Lung (tissue), 11 donors: ENCODE measurements at regions not wholly inside any gene's neighbourhood (a gene's known extent, or its start where the extent isn't known, plus 50 kb on each side); places are given as distances from the start of the nearest gene placed in this dataset.

Experiments used
- ATAC-seq: fragments of 200-7000 bp; cut with Tn5 transposase; one replicate; pipeline ENCODE4 v1.9.1; 2020; ENCODE audit warnings: moderate number of reproducible peaks; ENCODE audit not compliant: insufficient read depth, low FRiP score
- DNase-seq, 3 donors: peaks; one replicate each; pipeline ENCODE4 v3.0.0-alpha.2; 2013 to 2017
- H3K27ac ChIP-seq, 2 donors: one replicate each; pipeline ENCODE4 v1.5.1; 2013; ENCODE audit warnings: mild to moderate bottlenecking in 2 of 2, moderate library complexity in 2 of 2, control low read depth in 1 of 2, inconsistent platforms in 1 of 2, low read depth in 1 of 2, low read length in 1 of 2
- H3K27me3 ChIP-seq, 3 donors: one replicate each; pipeline ENCODE4 v1.5.1; 2013; ENCODE audit warnings: low read length in 2 of 3; ENCODE audit not compliant: control insufficient read depth in 3 of 3, insufficient read depth in 3 of 3
- H3K36me3 ChIP-seq, 4 donors: one replicate each; pipeline ENCODE4 v1.5.1; 2013; ENCODE audit warnings: low read length in 4 of 4, mild to moderate bottlenecking in 1 of 4, moderate library complexity in 1 of 4; ENCODE audit not compliant: control insufficient read depth in 4 of 4, insufficient read depth in 4 of 4
- H3K4me1 ChIP-seq, 5 donors: one replicate each; pipeline ENCODE4 v1.5.1; 2013; ENCODE audit warnings: low read length in 5 of 5, mild to moderate bottlenecking in 2 of 5, moderate library complexity in 1 of 5; ENCODE audit not compliant: control insufficient read depth in 5 of 5, insufficient read depth in 5 of 5
- H3K4me3 ChIP-seq: one replicate; pipeline ENCODE4 v1.5.1; 2013; ENCODE audit warnings: mild to moderate bottlenecking, control low read depth, moderate library complexity
- H3K9ac ChIP-seq, 2 donors: one replicate each; pipeline ENCODE4 v1.5.1; 2013; ENCODE audit warnings: low read length in 2 of 2, control low read depth in 1 of 2; ENCODE audit not compliant: insufficient read depth in 1 of 2
- H3K9me3 ChIP-seq, 4 donors: one replicate each; pipeline ENCODE4 v1.5.1; 2013; ENCODE audit warnings: low read length in 3 of 4, mild to moderate bottlenecking in 1 of 4, moderate library complexity in 1 of 4; ENCODE audit not compliant: control insufficient read depth in 4 of 4, insufficient read depth in 3 of 4
- WGBS, 2 donors: extraction: QIAGEN DNeasy Blood & Tissue Kit; methylation state at CpG; one replicate each; pipeline ENCODE4 v1.1.7; 2013; 5-methylcytosine and 5-hydroxymethylcytosine counted together
- TF ChIP-seq, protein P1 (sequence below): IDR thresholded peaks from 2 replicates; pipeline ENCODE4 v1.5.1; 2012; ENCODE audit warnings: mild to moderate bottlenecking; ENCODE audit errors: control extremely low read depth, extremely low read depth
- donor health status: control.
- donor health status: control.
- donor health status: Bipolar disorder and iron deficiency.
- donor health status: healthy.
- donor health status: DM: yes; HTN: yes; CAD: no.

DNA sequence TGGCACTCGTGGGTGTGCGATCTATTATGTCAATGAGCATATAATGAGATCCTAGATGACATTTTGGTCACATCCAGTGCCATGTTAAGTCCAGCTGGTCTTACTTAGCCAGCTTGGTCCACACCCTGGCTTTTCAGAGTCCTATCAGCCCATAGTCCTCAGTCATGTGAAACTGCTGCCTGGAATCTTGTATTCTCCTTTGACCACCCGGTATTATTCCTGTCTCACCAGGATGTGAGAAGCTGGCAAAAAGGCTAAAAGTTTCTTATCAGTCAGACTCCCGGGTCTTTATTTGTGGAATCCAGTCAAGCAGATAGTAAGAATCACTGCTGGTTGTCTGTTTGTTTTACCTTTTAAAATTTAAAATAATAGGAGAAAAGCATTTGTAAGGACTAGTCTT lies 705.6 kb upstream of the GHITM start:
- no peak overlapping the region for H3K27ac ChIP-seq
- no peak overlapping the region for H3K4me3 ChIP-seq
- peaks cover 0 to 2% (median under 1%) of the 10 kb centered on the region in 4 donors for H3K9me3 ChIP-seq
- ATAC-seq (no peak), DNase-seq (no peak)
- no peaks in the 10 kb centered on the region for H3K4me1 ChIP-seq
- H3K9ac ChIP-seq, result no peak overlapping the region
- no peaks in the 10 kb centered on the region for H3K36me3 ChIP-seq
- H3K27me3 ChIP-seq, result no peaks in the 10 kb centered on the region
- WGBS, 2 donors, result 75 to 84% methylated on average over 4 of the region's 4 CpGs
- TF ChIP-seq, protein P1, sequence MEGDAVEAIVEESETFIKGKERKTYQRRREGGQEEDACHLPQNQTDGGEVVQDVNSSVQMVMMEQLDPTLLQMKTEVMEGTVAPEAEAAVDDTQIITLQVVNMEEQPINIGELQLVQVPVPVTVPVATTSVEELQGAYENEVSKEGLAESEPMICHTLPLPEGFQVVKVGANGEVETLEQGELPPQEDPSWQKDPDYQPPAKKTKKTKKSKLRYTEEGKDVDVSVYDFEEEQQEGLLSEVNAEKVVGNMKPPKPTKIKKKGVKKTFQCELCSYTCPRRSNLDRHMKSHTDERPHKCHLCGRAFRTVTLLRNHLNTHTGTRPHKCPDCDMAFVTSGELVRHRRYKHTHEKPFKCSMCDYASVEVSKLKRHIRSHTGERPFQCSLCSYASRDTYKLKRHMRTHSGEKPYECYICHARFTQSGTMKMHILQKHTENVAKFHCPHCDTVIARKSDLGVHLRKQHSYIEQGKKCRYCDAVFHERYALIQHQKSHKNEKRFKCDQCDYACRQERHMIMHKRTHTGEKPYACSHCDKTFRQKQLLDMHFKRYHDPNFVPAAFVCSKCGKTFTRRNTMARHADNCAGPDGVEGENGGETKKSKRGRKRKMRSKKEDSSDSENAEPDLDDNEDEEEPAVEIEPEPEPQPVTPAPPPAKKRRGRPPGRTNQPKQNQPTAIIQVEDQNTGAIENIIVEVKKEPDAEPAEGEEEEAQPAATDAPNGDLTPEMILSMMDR, result no peak

DNA sequence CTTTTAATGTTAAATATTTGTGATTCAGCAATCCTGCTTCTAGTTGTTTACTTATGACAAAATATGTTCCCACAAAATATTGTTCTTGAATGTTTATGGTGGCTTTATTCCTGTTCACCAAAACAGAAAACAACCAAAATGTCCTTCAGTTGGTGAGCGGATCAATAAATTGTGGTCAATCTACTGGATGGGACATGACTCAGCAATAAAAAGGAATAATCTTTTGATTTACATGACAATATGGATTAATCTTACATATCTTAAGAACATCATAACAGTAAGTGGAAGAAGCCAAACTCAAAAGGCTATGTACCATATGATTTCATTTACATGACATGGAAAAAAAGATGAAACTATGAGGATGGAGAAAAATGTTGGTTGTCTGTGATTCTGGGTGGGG lies 691.3 kb upstream of the GHITM start:
- Histone ChIP-seq H3K4me3 (no peak overlapping the region), H3K27me3 (no peaks in the 10 kb centered on the region), H3K9ac (no peak overlapping the region), H3K36me3 (no peaks in the 10 kb centered on the region), H3K27ac (no peak overlapping the region), H3K4me1 (no peaks in the 10 kb centered on the region), H3K9me3 (no peaks in the 10 kb centered on the region)
- 98% methylated on average over 1 of the region's 1 CpG for WGBS, 2 donors
- ATAC-seq (no peak), DNase-seq (no peak)
- TF ChIP-seq, protein P1, result no peak

DNA sequence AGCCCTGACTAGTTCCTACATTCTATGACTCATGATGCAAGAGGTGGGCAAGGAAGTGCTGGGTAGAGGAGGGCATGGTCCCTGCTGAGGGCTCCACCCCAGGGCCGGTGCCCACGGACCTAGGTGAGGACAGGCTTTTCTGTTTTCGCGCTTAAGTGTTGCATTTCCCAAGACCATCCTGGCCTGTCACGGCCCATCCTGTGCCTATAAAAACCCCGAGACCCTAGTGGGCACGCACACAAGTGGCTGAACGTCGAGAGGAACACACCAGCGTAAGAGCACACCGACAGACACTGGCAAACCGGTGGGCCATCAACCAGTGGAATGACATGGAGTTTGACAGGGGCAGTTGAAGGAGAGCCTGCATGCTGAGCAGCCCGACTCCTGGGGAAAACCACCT lies 680.7 kb upstream of the GHITM start:
- TF ChIP-seq, protein P1, result no peak
- Histone ChIP-seq H3K27ac (no peak overlapping the region), H3K36me3 (no peaks in the 10 kb centered on the region), H3K9ac (no peak overlapping the region), H3K4me1 (no peaks in the 10 kb centered on the region), H3K4me3 (no peak overlapping the region), H3K27me3 (no peaks in the 10 kb centered on the region), H3K9me3 (peaks cover 0 to 3% (median 0%) of the 10 kb centered on the region in 4 donors)
- WGBS, 2 donors, result 92 to 95% methylated on average over 13 of the region's 13 CpGs
- DNase-seq (no peak), ATAC-seq (no peak)

DNA sequence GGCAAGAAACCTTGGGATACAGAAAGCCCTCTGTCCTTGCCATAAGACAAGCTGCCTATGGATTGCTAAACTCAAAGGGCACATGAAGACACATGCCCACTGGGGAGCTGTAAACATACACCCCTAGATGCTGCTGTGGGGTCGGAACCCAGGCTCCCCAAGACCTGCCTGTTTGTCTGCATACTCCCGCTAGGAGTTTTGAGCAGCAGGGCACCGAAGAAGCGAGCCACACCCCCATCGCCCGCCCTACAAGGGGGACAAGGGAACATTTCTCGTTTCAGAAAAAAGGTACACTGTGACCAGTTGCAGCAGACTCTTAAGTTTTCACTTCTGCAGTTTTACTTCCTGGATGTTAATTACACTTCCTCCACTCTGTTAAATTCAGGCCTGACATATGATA lies 680.2 kb upstream of the GHITM start:
- H3K9me3 ChIP-seq, result peaks cover 0 to 3% (median 0%) of the 10 kb centered on the region in 4 donors
- no peaks in the 10 kb centered on the region for H3K36me3 ChIP-seq
- 88 to 90% methylated on average over 7 of the region's 7 CpGs for whole genome bisulfite sequencing, 2 donors
- H3K27me3 ChIP-seq, result no peaks in the 10 kb centered on the region
- DNase-seq (no peak), ATAC-seq (no peak)
- H3K27ac ChIP-seq, result no peak overlapping the region
- no peaks in the 10 kb centered on the region for H3K4me1 ChIP-seq
- H3K4me3 ChIP-seq, result no peak overlapping the region
- H3K9ac ChIP-seq, result no peak overlapping the region
- TF ChIP-seq, protein P1, result no peak
